Astrocyte of the cerebellum (primary cell): ENCODE measurements at regions not wholly inside any gene's neighbourhood (a gene's known extent, or its start where the extent isn't known, plus 50 kb on each side); places are given as distances from the start of the nearest gene placed in this dataset.

Experiments
- DNase-seq: peaks from one replicate; pipeline ENCODE4 v3.0.0-alpha.2; 2011; ENCODE audit warnings: low read depth
- H3K4me3 ChIP-seq: 2 replicates; pipeline ENCODE4 v1.5.1; 2011; ENCODE audit warnings: mild to moderate bottlenecking, low read depth, low read length, moderate library complexity
- CTCF ChIP-seq: IDR thresholded peaks from 2 replicates; pipeline ENCODE4 v1.5.1; 2012; ENCODE audit warnings: low read length, low read depth, moderate library complexity, mild to moderate bottlenecking; ENCODE audit errors: missing control alignments
- in situ Hi-C: cut with HindIII; loops from 2 replicates; pipeline ENCODE4 v1.10.0; 2017; ENCODE audit warnings: low sequenced_read_pairs

- no peak for DNase-seq
- TF ChIP-seq CTCF = no peak
- peak overlapping the region; percentile 69 for H3K4me3 ChIP-seq
- in situ Hi-C loops = loop anchor here (25.0 kb wide), 1 partner anchor 129 kb away; no protein-coding TSS in a partner anchor
These were observed 113.5 kb upstream of the BEND6 start for GRCh38 chr6:56841381-56841749.

GRCh38 chr6:56840467-56841380 lies 114.2 kb upstream of the BEND6 start:
- DNase-seq = peak; percentile 41
- H3K4me3 ChIP-seq = peak overlapping the region; percentile 69
- in situ Hi-C loops = loop anchor here (25.0 kb wide), 1 partner anchor 128 kb away; no protein-coding TSS in a partner anchor
- TF ChIP-seq CTCF = no peak

GRCh38 chr6:56839533-56840183 lies 115.2 kb upstream of the BEND6 start:
- no peak overlapping the region for H3K4me3 ChIP-seq
- no peak for DNase-seq
- no peak for TF ChIP-seq CTCF
- in situ Hi-C loops = loop anchor here (25.0 kb wide), 1 partner anchor 127 kb away; no protein-coding TSS in a partner anchor

- H3K4me3 ChIP-seq = no peak overlapping the region
- DNase-seq = no peak
- in situ Hi-C loops = loop anchor here (25.0 kb wide), 1 partner anchor 127 kb away; no protein-coding TSS in a partner anchor
- TF ChIP-seq CTCF = no peak
These were observed 115.9 kb upstream of the BEND6 start for GRCh38 chr6:56838965-56839364.

GRCh38 chr6:56838016-56838555 lies 116.8 kb upstream of the BEND6 start:
- in situ Hi-C loops = loop anchor here (25.0 kb wide), 1 partner anchor 126 kb away; no protein-coding TSS in a partner anchor
- no peak for TF ChIP-seq CTCF
- H3K4me3 ChIP-seq = no peak overlapping the region
- no peak for DNase-seq

- no peak overlapping the region for H3K4me3 ChIP-seq
- in situ Hi-C loops = loop anchor here (25.0 kb wide), 1 partner anchor 125 kb away; no protein-coding TSS in a partner anchor
- no peak for DNase-seq
- no peak for TF ChIP-seq CTCF
These were observed 117.5 kb upstream of the BEND6 start for GRCh38 chr6:56837322-56837894.
